CD4-positive, alpha-beta T cell (primary cell): ENCODE measurements at regions not wholly inside any gene's neighbourhood (a gene's known extent, or its start where the extent isn't known, plus 50 kb on each side); places are given as distances from the start of the nearest gene placed in this dataset.

Source experiments
- ATAC-seq: fragments of 200-7000 bp; cut with Tn5 transposase; one replicate; pipeline ENCODE4 v1.10.0; 2022; ENCODE audit warnings: mild to moderate bottlenecking; ENCODE audit not compliant: poor library complexity
- CTCF ChIA-PET: fragments of 350-600 bp; sonication (Branson Sonifier 250); formaldehyde crosslinking; loops from one replicate; lab custom pipeline; 2021; ENCODE audit warnings: antibody characterized with exemption, inconsistent platforms; lab: Charles Lee
- POLR2A ChIA-PET: fragments of 350-600 bp; sonication (Branson Sonifier 250); formaldehyde crosslinking; loops from one replicate; lab custom pipeline; 2021; ENCODE audit warnings: antibody characterized with exemption, inconsistent platforms; lab: Charles Lee
- DNase-seq, 14 experiments: peaks; one replicate each; pipeline ENCODE4 v3.0.0-alpha.2; 2013 to 2020; ENCODE audit warnings: mixed read lengths in 2 of 14
- H3K27ac ChIP-seq, 2 donors: one replicate each; pipeline versions ENCODE4 v1.5.1 to v1.7.0; 2013; ENCODE audit warnings: low read length in 2 of 2, low read depth in 1 of 2, mild to moderate bottlenecking in 1 of 2
- H3K27me3 ChIP-seq, 2 experiments: 1 replicate in 1 of 2; 2 replicates in 1 of 2; pipeline versions ENCODE4 v1.6.1 to v1.7.0; 2013; ENCODE audit warnings: low read length in 2 of 2, control low read depth in 1 of 2, mild to moderate bottlenecking in 1 of 2, moderate library complexity in 1 of 2; ENCODE audit not compliant: insufficient read depth in 2 of 2, control insufficient read depth in 1 of 2
- H3K36me3 ChIP-seq: one replicate; pipeline ENCODE4 v1.6.1; 2013; ENCODE audit warnings: low read length, control low read depth; ENCODE audit not compliant: insufficient read depth
- H3K4me1 ChIP-seq: one replicate; pipeline ENCODE4 v1.6.1; 2013; ENCODE audit warnings: low read length, control low read depth; ENCODE audit not compliant: insufficient read depth
- H3K4me3 ChIP-seq: one replicate; pipeline ENCODE4 v1.5.1; 2013; ENCODE audit warnings: mild to moderate bottlenecking, low read length, moderate library complexity
- H3K9me3 ChIP-seq, 2 experiments: 1 replicate in 1 of 2; 2 replicates in 1 of 2; pipeline versions ENCODE4 v1.6.1 to v1.7.0; 2013; ENCODE audit warnings: low read length in 2 of 2, mild to moderate bottlenecking in 2 of 2, control low read depth in 1 of 2, moderate library complexity in 1 of 2; ENCODE audit not compliant: control insufficient read depth in 1 of 2, insufficient read depth in 1 of 2
- H3K27ac Mint-ChIP-seq: one replicate; pipeline ENCODE4 v1.8.0; 2020; ENCODE audit warnings: mixed read lengths
- H3K27me3 Mint-ChIP-seq: one replicate; pipeline ENCODE4 v1.8.0; 2021; ENCODE audit warnings: mixed read lengths
- H3K36me3 Mint-ChIP-seq: one replicate; pipeline ENCODE4 v1.8.0; 2021; ENCODE audit warnings: low read depth, mixed read lengths
- H3K4me1 Mint-ChIP-seq: one replicate; pipeline ENCODE4 v1.8.0; 2021; ENCODE audit warnings: low read depth, mixed read lengths
- H3K4me3 Mint-ChIP-seq: one replicate; pipeline ENCODE4 v1.8.0; 2020; ENCODE audit warnings: mild to moderate bottlenecking, mixed read lengths
- H3K9me3 Mint-ChIP-seq: one replicate; pipeline ENCODE4 v1.8.0; 2020; ENCODE audit warnings: mixed read lengths
- CTCF ChIP-seq: fragments of 200-600 bp; IDR thresholded peaks from one replicate; pipeline ENCODE4 v1.8.0; 2022; ENCODE audit warnings: antibody characterized with exemption, mild to moderate bottlenecking
- intact Hi-C, 2 experiments: fragments of 100-400 bp; cut with DNase I in 1 of 2; cut with micrococcal nuclease in 1 of 2; formaldehyde crosslinking; loops; one replicate each; pipeline versions ENCODE4 v1.15.1 to v1.9.0; 2023 to 2025; cut with DNase I, micrococcal nuclease

GRCh38 chr5:3216386-3216785 is 379.2 kb upstream of the IRX1 start:
- Histone ChIP-seq H3K36me3 (no peaks in the 10 kb centered on the region), H3K4me1 (no peaks in the 10 kb centered on the region), H3K9me3 (peaks cover 0 to 71% of the 10 kb centered on the region in 2 experiments), H3K27ac (no peak overlapping the region), H3K27me3 (no peaks in the 10 kb centered on the region), H3K4me3 (no peak overlapping the region)
- no peaks in the 10 kb centered on the region for H3K27me3 Mint-ChIP-seq
- H3K4me1 Mint-ChIP-seq = no peaks in the 10 kb centered on the region
- CTCF ChIA-PET = no interaction called here
- H3K4me3 Mint-ChIP-seq = no peak overlapping the region
- intact Hi-C loops = no loop called here
- POLR2A ChIA-PET = no interaction called here
- no peak for ATAC-seq
- DNase-seq = no peak
- no peaks in the 10 kb centered on the region for H3K36me3 Mint-ChIP-seq
- H3K9me3 Mint-ChIP-seq = peaks cover 2% of the 10 kb centered on the region
- TF ChIP-seq CTCF = no peak
- no peak overlapping the region for H3K27ac Mint-ChIP-seq

- H3K9me3 Mint-ChIP-seq = peaks cover 2% of the 10 kb centered on the region
- H3K4me1 Mint-ChIP-seq = no peaks in the 10 kb centered on the region
- H3K4me3 Mint-ChIP-seq = no peak overlapping the region
- Histone ChIP-seq H3K27ac (no peak overlapping the region), H3K27me3 (no peaks in the 10 kb centered on the region), H3K4me1 (no peaks in the 10 kb centered on the region), H3K4me3 (no peak overlapping the region), H3K36me3 (no peaks in the 10 kb centered on the region), H3K9me3 (peaks cover 0 to 65% of the 10 kb centered on the region in 2 experiments)
- no peak overlapping the region for H3K27ac Mint-ChIP-seq
- CTCF ChIA-PET = no interaction called here
- no peak for DNase-seq
- no peaks in the 10 kb centered on the region for H3K36me3 Mint-ChIP-seq
- ATAC-seq = no peak
- TF ChIP-seq CTCF = no peak
- intact Hi-C loops = no loop called here
- POLR2A ChIA-PET = no interaction called here
- H3K27me3 Mint-ChIP-seq = no peaks in the 10 kb centered on the region
Measured at GRCh38 chr5:3214838-3215374, 380.7 kb upstream of the IRX1 start.

GRCh38 chr5:3214396-3214795 is 381.2 kb upstream of the IRX1 start:
- ATAC-seq = no peak
- H3K36me3 ChIP-seq = no peaks in the 10 kb centered on the region
- POLR2A ChIA-PET = no interaction called here
- DNase-seq = no peak
- no peaks in the 10 kb centered on the region for H3K4me1 ChIP-seq
- Mint-ChIP-seq H3K4me3 (no peak overlapping the region), H3K27me3 (no peaks in the 10 kb centered on the region), H3K27ac (no peak overlapping the region), H3K4me1 (no peaks in the 10 kb centered on the region), H3K9me3 (peaks cover 2% of the 10 kb centered on the region), H3K36me3 (no peaks in the 10 kb centered on the region)
- H3K4me3 ChIP-seq = no peak overlapping the region
- no peaks in the 10 kb centered on the region for H3K27me3 ChIP-seq
- peaks cover 0 to 60% of the 10 kb centered on the region in 2 experiments for H3K9me3 ChIP-seq
- intact Hi-C loops = no loop called here
- TF ChIP-seq CTCF = no peak
- CTCF ChIA-PET = no interaction called here
- no peak overlapping the region for H3K27ac ChIP-seq
